ENCODE measurements at regions not wholly inside any gene's neighbourhood (a gene's known extent, or its start where the extent isn't known, plus 50 kb on each side); places are given as distances from the start of the nearest gene placed in this dataset.

DNA sequence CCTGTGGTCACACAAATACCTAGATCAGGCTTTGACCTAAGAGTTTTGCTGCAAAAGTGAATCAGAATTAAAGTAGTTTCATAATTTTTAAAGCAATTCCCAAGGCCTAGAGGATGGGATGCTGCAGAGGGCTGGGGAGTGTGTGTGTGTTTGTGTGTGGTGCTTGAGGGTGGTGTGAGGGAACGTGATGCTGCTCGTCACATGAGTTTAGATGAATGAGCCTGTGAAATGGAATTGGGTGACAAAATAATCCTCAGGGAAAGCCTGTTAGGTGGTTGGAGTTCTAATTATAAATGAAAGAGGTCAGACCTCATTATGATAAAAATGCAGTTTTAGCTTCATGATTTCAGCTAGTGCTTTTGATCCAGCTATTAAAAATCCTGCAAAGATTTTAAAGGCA is 87.5 kb upstream of the TMEM170B start:
- Histone ChIP-seq H4K20me1 (ENCODE audit: control insufficient read depth, insufficient read depth) (no peaks in the 10 kb centered on the region), H3K27me3 (replicated peaks in 1 of 2; ENCODE audit: control insufficient read depth in 2 of 2, insufficient read depth in 2 of 2, low read length in 1 of 2) (no peaks in the 10 kb centered on the region), H3K79me2 (ENCODE audit: control insufficient read depth, insufficient read depth, low read length) (no peaks in the 10 kb centered on the region), H3K9me3 (replicated peaks; ENCODE audit: control insufficient read depth, insufficient read depth, low read length) (peaks cover 7% of the 10 kb centered on the region), H2AFZ (ENCODE audit: control insufficient read depth, low read depth, low read length) (no peak overlapping the region), H3K36me3 (ENCODE audit: control insufficient read depth in 2 of 2, insufficient read depth in 2 of 2, low read length in 1 of 2) (no peaks in the 10 kb centered on the region), H3K4me1 (ENCODE audit: control insufficient read depth, insufficient read depth, low read length) (no peaks in the 10 kb centered on the region), H3K4me3 (no peak overlapping the region), H3K9ac (ENCODE audit: control insufficient read depth, insufficient read depth, low read length) (no peak overlapping the region), H3K4me2 (ENCODE audit: control insufficient read depth, insufficient read depth) (no peak overlapping the region), H3K27ac (ENCODE audit: control insufficient read depth, insufficient read depth) (no peak overlapping the region)
- ChIA-PET POLR2A (interaction anchor here (1.0 to 1.4 kb wide), 4 partner anchors 9 to 43 kb away, joined by 3 to 5 read pairs (median 4); no protein-coding TSS in a partner anchor), CTCF (interaction anchor here (1.3 kb wide), 2 partner anchors 9 to 13 kb away, joined by 3 to 5 read pairs; no protein-coding TSS in a partner anchor), RAD21 (ENCODE audit: unreplicated experiment) (interaction anchor here (1.3 to 1.7 kb wide), 4 partner anchors 9 to 67 kb away, joined by 3 to 5 read pairs (median 4); no protein-coding TSS in a partner anchor), SMC1A (ENCODE audit: uncharacterized antibody, unreplicated experiment) (interaction anchor here (0.8 to 4.6 kb wide), 7 partner anchors 9 to 227 kb away, joined by 3 to 19 read pairs (median 4); no protein-coding TSS in a partner anchor)
- DNase-seq (ENCODE audit: low read depth, low spot score) (no peak), ATAC-seq (no peak), FAIRE-seq (no peak)
- whole genome bisulfite sequencing (ENCODE audit: insufficient coverage, insufficient replicate concordance, low lambda C conversion rate, missing lambda C conversion rate): 50% methylated on average over 2 of the region's 2 CpGs
- no TSS peak for BruUV-seq (replicated peaks)
- in situ Hi-C loops (cut with MboI) (no loop called here), intact Hi-C loops (cut with micrococcal nuclease; ENCODE audit: unreplicated experiment) (no loop called here)
- TF ChIP-seq, protein P1, sequence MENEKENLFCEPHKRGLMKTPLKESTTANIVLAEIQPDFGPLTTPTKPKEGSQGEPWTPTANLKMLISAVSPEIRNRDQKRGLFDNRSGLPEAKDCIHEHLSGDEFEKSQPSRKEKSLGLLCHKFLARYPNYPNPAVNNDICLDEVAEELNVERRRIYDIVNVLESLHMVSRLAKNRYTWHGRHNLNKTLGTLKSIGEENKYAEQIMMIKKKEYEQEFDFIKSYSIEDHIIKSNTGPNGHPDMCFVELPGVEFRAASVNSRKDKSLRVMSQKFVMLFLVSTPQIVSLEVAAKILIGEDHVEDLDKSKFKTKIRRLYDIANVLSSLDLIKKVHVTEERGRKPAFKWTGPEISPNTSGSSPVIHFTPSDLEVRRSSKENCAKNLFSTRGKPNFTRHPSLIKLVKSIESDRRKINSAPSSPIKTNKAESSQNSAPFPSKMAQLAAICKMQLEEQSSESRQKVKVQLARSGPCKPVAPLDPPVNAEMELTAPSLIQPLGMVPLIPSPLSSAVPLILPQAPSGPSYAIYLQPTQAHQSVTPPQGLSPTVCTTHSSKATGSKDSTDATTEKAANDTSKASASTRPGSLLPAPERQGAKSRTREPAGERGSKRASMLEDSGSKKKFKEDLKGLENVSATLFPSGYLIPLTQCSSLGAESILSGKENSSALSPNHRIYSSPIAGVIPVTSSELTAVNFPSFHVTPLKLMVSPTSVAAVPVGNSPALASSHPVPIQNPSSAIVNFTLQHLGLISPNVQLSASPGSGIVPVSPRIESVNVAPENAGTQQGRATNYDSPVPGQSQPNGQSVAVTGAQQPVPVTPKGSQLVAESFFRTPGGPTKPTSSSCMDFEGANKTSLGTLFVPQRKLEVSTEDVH (IDR thresholded peaks at IDR 0.05; ENCODE audit: low read depth, partially characterized antibody): no peak
- TF ChIP-seq ATF7 (IDR thresholded peaks at IDR 0.05; ENCODE audit: low read depth): no peak
- TF ChIP-seq, protein P2, sequence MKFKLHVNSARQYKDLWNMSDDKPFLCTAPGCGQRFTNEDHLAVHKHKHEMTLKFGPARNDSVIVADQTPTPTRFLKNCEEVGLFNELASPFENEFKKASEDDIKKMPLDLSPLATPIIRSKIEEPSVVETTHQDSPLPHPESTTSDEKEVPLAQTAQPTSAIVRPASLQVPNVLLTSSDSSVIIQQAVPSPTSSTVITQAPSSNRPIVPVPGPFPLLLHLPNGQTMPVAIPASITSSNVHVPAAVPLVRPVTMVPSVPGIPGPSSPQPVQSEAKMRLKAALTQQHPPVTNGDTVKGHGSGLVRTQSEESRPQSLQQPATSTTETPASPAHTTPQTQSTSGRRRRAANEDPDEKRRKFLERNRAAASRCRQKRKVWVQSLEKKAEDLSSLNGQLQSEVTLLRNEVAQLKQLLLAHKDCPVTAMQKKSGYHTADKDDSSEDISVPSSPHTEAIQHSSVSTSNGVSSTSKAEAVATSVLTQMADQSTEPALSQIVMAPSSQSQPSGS (IDR thresholded peaks at IDR 0.05; ENCODE audit: low read length): no peak
- TF ChIP-seq ZBED1 (IDR thresholded peaks at IDR 0.05; ENCODE audit: borderline replicate concordance): no peak
- TF ChIP-seq SMAD5 (IDR thresholded peaks at IDR 0.05; ENCODE audit: low read depth): no peak

Measured in GM12878 (cell line).